ENCODE measurements at regions not wholly inside any gene's neighbourhood (a gene's known extent, or its start where the extent isn't known, plus 50 kb on each side); places are given as distances from the start of the nearest gene placed in this dataset.

DNA sequence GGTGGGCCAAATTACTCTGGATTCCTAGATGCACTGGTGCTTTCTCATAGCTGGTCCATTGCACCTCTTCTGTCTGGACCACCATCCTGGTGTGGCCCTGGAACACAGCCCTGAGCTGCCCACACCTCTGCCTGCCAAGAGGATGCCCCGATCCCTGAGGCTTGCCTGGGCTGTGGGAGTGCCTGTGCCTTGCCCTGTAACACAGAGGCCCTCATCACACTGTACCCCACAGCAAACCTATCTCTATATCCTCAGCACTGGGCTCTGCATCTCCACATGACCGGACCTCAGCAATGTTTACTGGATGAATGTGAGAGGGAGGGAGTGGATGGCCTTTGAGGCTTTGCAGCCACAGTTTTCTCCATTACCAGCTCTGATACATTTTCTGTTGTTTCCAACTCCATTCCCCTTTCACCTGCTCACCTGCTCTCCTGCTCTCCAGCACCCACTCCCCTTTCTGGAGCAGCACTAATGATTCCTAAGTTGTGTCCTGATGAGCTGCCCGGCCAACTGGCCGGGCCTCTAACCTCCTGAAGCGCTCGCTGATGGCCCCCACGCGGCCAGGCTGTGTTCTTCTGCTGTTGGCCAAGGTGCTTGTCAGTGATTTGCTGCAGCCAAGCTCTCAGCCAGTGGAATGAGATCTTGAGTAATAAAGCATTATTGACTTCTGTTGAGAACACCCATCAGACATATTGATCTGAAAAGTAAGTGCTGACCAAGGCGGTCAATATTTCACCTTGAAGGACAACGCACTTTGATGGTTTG is 232.6 kb downstream of the TEX29 start:
- whole genome bisulfite sequencing, 5 donors = 90 to 96% (median 94%) methylated on average over 10 of the region's 10 CpGs
- DNase-seq = peak; percentile 46

DNA sequence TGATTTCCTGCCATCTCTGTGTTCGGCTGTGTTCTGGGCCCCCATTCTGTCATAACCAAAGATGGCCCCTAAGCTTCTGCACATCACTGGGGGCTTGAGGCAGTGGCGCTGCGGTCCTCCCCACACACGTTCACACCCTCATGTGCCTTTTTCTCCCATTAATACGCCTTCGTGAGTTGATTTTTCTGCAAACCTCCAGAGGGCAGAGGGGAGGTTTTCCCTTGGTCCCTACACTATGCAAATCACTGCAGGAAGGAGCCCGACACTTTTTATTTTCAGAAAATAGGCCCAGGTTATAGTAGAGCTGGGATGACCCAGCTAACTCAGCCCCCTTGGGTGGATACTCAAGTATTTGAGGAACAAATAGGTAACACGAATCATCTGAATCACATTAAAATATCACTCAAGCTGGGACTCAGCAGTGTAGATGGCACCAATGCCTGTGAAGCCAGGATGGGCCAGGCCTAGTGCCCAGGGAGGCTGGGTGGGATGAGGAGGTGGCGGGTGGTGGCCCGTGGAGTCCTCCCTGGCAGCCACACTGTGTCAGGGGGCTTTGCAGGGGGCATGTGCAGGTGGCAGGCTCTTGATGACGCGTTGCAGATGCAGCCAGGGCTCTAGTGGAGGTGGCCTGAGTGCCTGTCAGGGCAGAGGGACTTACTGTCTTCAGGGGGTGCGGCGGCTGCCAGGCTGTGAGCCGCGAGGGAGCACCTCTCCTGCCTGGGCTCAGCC is 234.3 kb downstream of the TEX29 start:
- Histone ChIP-seq H3K4me3 (no peak overlapping the region), H3K9me3 (no peaks in the 10 kb centered on the region), H3K4me1 (no peaks in the 10 kb centered on the region), H3K36me3 (no peaks in the 10 kb centered on the region), H3K27me3 (replicated peaks in 1 of 7) (peaks cover 0 to 22% (median 0%) of the 10 kb centered on the region in 7 donors), H3K27ac (no peak overlapping the region)
- WGBS, 5 donors = 88 to 94% (median 91%) methylated on average over 14 to 16 of the region's 16 CpGs
- DNase-seq = peak; percentile 61
- TF ChIP-seq POLR2A (IDR thresholded peaks at IDR 0.05) = no peak
- TF ChIP-seq, protein P1, sequence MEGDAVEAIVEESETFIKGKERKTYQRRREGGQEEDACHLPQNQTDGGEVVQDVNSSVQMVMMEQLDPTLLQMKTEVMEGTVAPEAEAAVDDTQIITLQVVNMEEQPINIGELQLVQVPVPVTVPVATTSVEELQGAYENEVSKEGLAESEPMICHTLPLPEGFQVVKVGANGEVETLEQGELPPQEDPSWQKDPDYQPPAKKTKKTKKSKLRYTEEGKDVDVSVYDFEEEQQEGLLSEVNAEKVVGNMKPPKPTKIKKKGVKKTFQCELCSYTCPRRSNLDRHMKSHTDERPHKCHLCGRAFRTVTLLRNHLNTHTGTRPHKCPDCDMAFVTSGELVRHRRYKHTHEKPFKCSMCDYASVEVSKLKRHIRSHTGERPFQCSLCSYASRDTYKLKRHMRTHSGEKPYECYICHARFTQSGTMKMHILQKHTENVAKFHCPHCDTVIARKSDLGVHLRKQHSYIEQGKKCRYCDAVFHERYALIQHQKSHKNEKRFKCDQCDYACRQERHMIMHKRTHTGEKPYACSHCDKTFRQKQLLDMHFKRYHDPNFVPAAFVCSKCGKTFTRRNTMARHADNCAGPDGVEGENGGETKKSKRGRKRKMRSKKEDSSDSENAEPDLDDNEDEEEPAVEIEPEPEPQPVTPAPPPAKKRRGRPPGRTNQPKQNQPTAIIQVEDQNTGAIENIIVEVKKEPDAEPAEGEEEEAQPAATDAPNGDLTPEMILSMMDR (IDR thresholded peaks at IDR 0.05 in 8 of 11, conservative IDR thresholded peaks at IDR 0.05 in 3 of 11) = no peak
- TF ChIP-seq POLR2AphosphoS5 (IDR thresholded peaks at IDR 0.05) = no peak
- intact Hi-C loops (cut with DNase I; ENCODE audit: low total_unique reads) = no loop called here

More for the DNA sequence above, 232.6 kb downstream of the TEX29 start:
- no peaks in the 10 kb centered on the region for H3K9me3 ChIP-seq
- H3K27ac ChIP-seq = no peak overlapping the region
- TF ChIP-seq POLR2A (IDR thresholded peaks at IDR 0.05) (no peak), POLR2AphosphoS5 (IDR thresholded peaks at IDR 0.05) (no peak)
- TF ChIP-seq, protein P1 (IDR thresholded peaks at IDR 0.05 in 8 of 11, conservative IDR thresholded peaks at IDR 0.05 in 3 of 11) = no peak
- no peaks in the 10 kb centered on the region for H3K4me1 ChIP-seq
- intact Hi-C loops (cut with DNase I; ENCODE audit: low total_unique reads) = no loop called here
- no peak overlapping the region for H3K4me3 ChIP-seq
- H3K36me3 ChIP-seq = no peaks in the 10 kb centered on the region
- H3K27me3 ChIP-seq (replicated peaks in 1 of 7) = peaks cover 0 to 15% (median 0%) of the 10 kb centered on the region in 7 donors

DNA sequence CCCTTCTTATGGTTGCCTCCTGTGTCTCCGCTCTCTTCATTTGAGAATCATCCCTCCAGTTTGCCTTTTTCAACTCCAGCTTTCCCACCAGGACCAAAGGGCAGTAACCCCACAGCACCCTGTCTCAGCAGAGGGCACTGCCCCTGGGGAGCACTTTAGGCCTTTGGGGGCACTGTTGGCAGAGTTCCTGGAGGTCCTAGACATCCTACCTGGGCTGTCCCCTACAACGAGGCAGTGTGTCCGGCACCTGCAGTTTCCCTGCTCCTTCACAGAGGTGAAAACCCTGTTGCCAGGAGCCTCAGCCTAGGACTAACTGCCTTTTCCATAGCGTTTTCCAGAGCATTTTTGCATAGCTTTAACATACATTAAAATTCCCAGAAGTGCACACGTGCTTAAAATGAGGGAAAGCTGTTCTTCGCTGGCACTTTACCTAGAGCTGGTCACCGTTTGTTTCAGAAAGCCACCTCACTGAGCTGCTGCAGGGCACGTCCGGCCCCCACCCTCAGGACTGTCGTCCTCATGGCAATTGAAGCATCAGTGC is 234.9 kb downstream of the TEX29 start:
- TF ChIP-seq POLR2AphosphoS5 (IDR thresholded peaks at IDR 0.05) (no peak), POLR2A (IDR thresholded peaks at IDR 0.05) (no peak)
- TF ChIP-seq, protein P1 (IDR thresholded peaks at IDR 0.05 in 8 of 11, conservative IDR thresholded peaks at IDR 0.05 in 3 of 11) = no peak
- Histone ChIP-seq H3K4me3 (no peak overlapping the region), H3K36me3 (no peaks in the 10 kb centered on the region), H3K9me3 (no peaks in the 10 kb centered on the region), H3K27me3 (replicated peaks in 1 of 7) (peaks cover 0 to 28% (median 0%) of the 10 kb centered on the region in 7 donors), H3K4me1 (no peaks in the 10 kb centered on the region), H3K27ac (no peak overlapping the region)
- intact Hi-C loops (cut with DNase I; ENCODE audit: low total_unique reads) = no loop called here
- WGBS, 5 donors = 78 to 86% (median 83%) methylated on average over 10 of the region's 10 CpGs
- DNase-seq = peak; percentile 41

DNA sequence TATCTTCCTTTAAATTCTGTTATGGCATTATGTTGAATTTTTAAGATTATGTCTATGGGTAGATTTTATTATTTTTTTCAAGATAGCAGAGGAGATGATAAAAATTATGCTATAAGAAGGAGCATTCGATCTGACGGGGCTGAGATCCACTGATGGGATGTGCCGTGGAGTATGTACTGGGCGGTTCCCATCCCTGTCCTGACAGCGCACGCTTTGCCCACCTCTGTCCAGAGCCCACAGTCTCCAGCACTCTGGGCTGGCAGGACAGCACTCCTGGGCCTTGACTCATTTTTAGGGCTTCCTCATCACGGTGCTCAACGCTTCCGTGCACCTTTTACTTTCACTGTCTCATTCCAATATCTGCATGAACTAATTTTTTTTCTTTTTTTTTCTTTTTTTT is 235.5 kb downstream of the TEX29 start:
- intact Hi-C loops (cut with DNase I; ENCODE audit: low total_unique reads) = no loop called here
- Histone ChIP-seq H3K4me3 (no peak overlapping the region), H3K4me1 (no peaks in the 10 kb centered on the region), H3K27me3 (replicated peaks in 1 of 7) (peaks cover 0 to 28% (median 0%) of the 10 kb centered on the region in 7 donors), H3K9me3 (no peaks in the 10 kb centered on the region), H3K27ac (no peak overlapping the region), H3K36me3 (no peaks in the 10 kb centered on the region)
- DNase-seq = peak; percentile 41
- TF ChIP-seq, protein P1 (IDR thresholded peaks at IDR 0.05 in 8 of 11, conservative IDR thresholded peaks at IDR 0.05 in 3 of 11) = no peak
- TF ChIP-seq POLR2A (IDR thresholded peaks at IDR 0.05) (no peak), POLR2AphosphoS5 (IDR thresholded peaks at IDR 0.05) (no peak)
- WGBS, 5 donors = 89 to 94% (median 93%) methylated on average over 9 of the region's 9 CpGs

Data from spleen (tissue), 11 donors.